ENCODE measurements at regions not wholly inside any gene's neighbourhood (a gene's known extent, or its start where the extent isn't known, plus 50 kb on each side); places are given as distances from the start of the nearest gene placed in this dataset.

GRCh38 chr4:20487446-20487845, 212.8 kb upstream of the PACRGL start:
- Mint-ChIP-seq H3K4me3 (no peak overlapping the region), H3K36me3 (ENCODE audit: insufficient read depth) (no peaks in the 10 kb centered on the region), H3K4me1 (no peaks in the 10 kb centered on the region), H3K27me3 (no peaks in the 10 kb centered on the region), H3K9me3 (peaks cover 6% of the 10 kb centered on the region), H3K27ac (ENCODE audit: low read depth) (no peak overlapping the region)
- ATAC-seq (replicated peaks; ENCODE audit: extremely low read depth, poor library complexity, severe bottlenecking) = no peak
- no peak for DNase-seq (ENCODE audit: low spot score in 2 of 2)

- Mint-ChIP-seq H3K9me3 (peaks cover 6% of the 10 kb centered on the region), H3K27me3 (no peaks in the 10 kb centered on the region), H3K4me1 (no peaks in the 10 kb centered on the region), H3K27ac (ENCODE audit: low read depth) (no peak overlapping the region), H3K36me3 (ENCODE audit: insufficient read depth) (no peaks in the 10 kb centered on the region), H3K4me3 (no peak overlapping the region)
- DNase-seq (ENCODE audit: low spot score in 2 of 2) (no peak), ATAC-seq (replicated peaks; ENCODE audit: extremely low read depth, poor library complexity, severe bottlenecking) (no peak)
These were observed 212.4 kb upstream of the PACRGL start for GRCh38 chr4:20487852-20488251.

- ATAC-seq (replicated peaks; ENCODE audit: extremely low read depth, poor library complexity, severe bottlenecking) (no peak), DNase-seq (ENCODE audit: low spot score in 2 of 2) (no peak)
- Mint-ChIP-seq H3K9me3 (peaks cover 8% of the 10 kb centered on the region), H3K4me1 (no peaks in the 10 kb centered on the region), H3K4me3 (no peak overlapping the region), H3K27ac (ENCODE audit: low read depth) (no peak overlapping the region), H3K36me3 (ENCODE audit: insufficient read depth) (no peaks in the 10 kb centered on the region), H3K27me3 (no peaks in the 10 kb centered on the region)
These were observed 209.5 kb upstream of the PACRGL start for GRCh38 chr4:20490734-20491133.

- no peak overlapping the region for H3K4me3 Mint-ChIP-seq
- no peaks in the 10 kb centered on the region for H3K36me3 Mint-ChIP-seq (ENCODE audit: insufficient read depth)
- H3K27me3 Mint-ChIP-seq = no peaks in the 10 kb centered on the region
- no peaks in the 10 kb centered on the region for H3K4me1 Mint-ChIP-seq
- DNase-seq (ENCODE audit: low spot score in 2 of 2) (no peak), ATAC-seq (replicated peaks; ENCODE audit: extremely low read depth, poor library complexity, severe bottlenecking) (no peak)
- peaks cover 8% of the 10 kb centered on the region for H3K9me3 Mint-ChIP-seq
- no peak overlapping the region for H3K27ac Mint-ChIP-seq (ENCODE audit: low read depth)
These were observed 206.4 kb upstream of the PACRGL start for GRCh38 chr4:20493761-20494353.

GRCh38 chr4:20496068-20496467, 204.2 kb upstream of the PACRGL start:
- no peak overlapping the region for H3K27ac Mint-ChIP-seq (ENCODE audit: low read depth)
- H3K27me3 Mint-ChIP-seq = no peaks in the 10 kb centered on the region
- no peaks in the 10 kb centered on the region for H3K36me3 Mint-ChIP-seq (ENCODE audit: insufficient read depth)
- H3K4me3 Mint-ChIP-seq = no peak overlapping the region
- no peaks in the 10 kb centered on the region for H3K4me1 Mint-ChIP-seq
- DNase-seq (ENCODE audit: low spot score in 2 of 2) (no peak), ATAC-seq (replicated peaks; ENCODE audit: extremely low read depth, poor library complexity, severe bottlenecking) (no peak)
- peaks cover 8% of the 10 kb centered on the region for H3K9me3 Mint-ChIP-seq

- DNase-seq (ENCODE audit: low spot score in 2 of 2) = no peak
- Mint-ChIP-seq H3K4me1 (no peaks in the 10 kb centered on the region), H3K36me3 (ENCODE audit: insufficient read depth) (no peaks in the 10 kb centered on the region), H3K27me3 (no peaks in the 10 kb centered on the region), H3K4me3 (no peak overlapping the region), H3K27ac (ENCODE audit: low read depth) (no peak overlapping the region), H3K9me3 (peaks cover under 1% of the 10 kb centered on the region)
- ATAC-seq (replicated peaks; ENCODE audit: extremely low read depth, poor library complexity, severe bottlenecking) = no peak
These were observed 196.1 kb upstream of the PACRGL start for GRCh38 chr4:20504146-20504545.

- H3K27ac Mint-ChIP-seq (ENCODE audit: low read depth) = no peak overlapping the region
- no peaks in the 10 kb centered on the region for H3K36me3 Mint-ChIP-seq (ENCODE audit: insufficient read depth)
- no peaks in the 10 kb centered on the region for H3K4me1 Mint-ChIP-seq
These were observed 194.3 kb upstream of the PACRGL start for GRCh38 chr4:20505927-20506326.

GRCh38 chr4:20506827-20507226, 193.4 kb upstream of the PACRGL start:
- Mint-ChIP-seq H3K4me3 (no peak overlapping the region), H3K9me3 (peaks cover 4% of the 10 kb centered on the region), H3K4me1 (no peaks in the 10 kb centered on the region), H3K36me3 (ENCODE audit: insufficient read depth) (no peaks in the 10 kb centered on the region), H3K27ac (ENCODE audit: low read depth) (no peak overlapping the region), H3K27me3 (no peaks in the 10 kb centered on the region)
- DNase-seq (ENCODE audit: low spot score in 2 of 2) (no peak), ATAC-seq (replicated peaks; ENCODE audit: extremely low read depth, poor library complexity, severe bottlenecking) (no peak)

More at GRCh38 chr4:20505927-20506326, 194.3 kb upstream of the PACRGL start:
- peaks cover 4% of the 10 kb centered on the region for H3K9me3 Mint-ChIP-seq
- H3K27me3 Mint-ChIP-seq = no peaks in the 10 kb centered on the region
- DNase-seq (ENCODE audit: low spot score in 2 of 2) (no peak), ATAC-seq (replicated peaks; ENCODE audit: extremely low read depth, poor library complexity, severe bottlenecking) (no peak)
- no peak overlapping the region for H3K4me3 Mint-ChIP-seq

- H3K36me3 Mint-ChIP-seq (ENCODE audit: insufficient read depth) = no peaks in the 10 kb centered on the region
- peaks cover 8% of the 10 kb centered on the region for H3K9me3 Mint-ChIP-seq
- H3K4me1 Mint-ChIP-seq = no peaks in the 10 kb centered on the region
- ATAC-seq (replicated peaks; ENCODE audit: extremely low read depth, poor library complexity, severe bottlenecking) (no peak), DNase-seq (ENCODE audit: low spot score in 2 of 2) (no peak)
- H3K27ac Mint-ChIP-seq (ENCODE audit: low read depth) = no peak overlapping the region
- H3K4me3 Mint-ChIP-seq = no peak overlapping the region
- no peaks in the 10 kb centered on the region for H3K27me3 Mint-ChIP-seq
These were observed 190.9 kb upstream of the PACRGL start for GRCh38 chr4:20509315-20509714.

GRCh38 chr4:20512033-20512792, 188.0 kb upstream of the PACRGL start:
- no peak for ATAC-seq (replicated peaks; ENCODE audit: extremely low read depth, poor library complexity, severe bottlenecking)
- H3K36me3 Mint-ChIP-seq (ENCODE audit: insufficient read depth) = no peaks in the 10 kb centered on the region
- no peak overlapping the region for H3K4me3 Mint-ChIP-seq
- no peak overlapping the region for H3K27ac Mint-ChIP-seq (ENCODE audit: low read depth)
- H3K9me3 Mint-ChIP-seq = peaks cover 10% of the 10 kb centered on the region
- H3K27me3 Mint-ChIP-seq = no peaks in the 10 kb centered on the region
- DNase-seq (ENCODE audit: low spot score in 2 of 2) = no peak
- no peaks in the 10 kb centered on the region for H3K4me1 Mint-ChIP-seq

GRCh38 chr4:20512985-20513384, 187.3 kb upstream of the PACRGL start:
- H3K36me3 Mint-ChIP-seq (ENCODE audit: insufficient read depth) = no peaks in the 10 kb centered on the region
- peaks cover 14% of the 10 kb centered on the region for H3K9me3 Mint-ChIP-seq
- no peak overlapping the region for H3K4me3 Mint-ChIP-seq
- H3K27me3 Mint-ChIP-seq = no peaks in the 10 kb centered on the region
- no peaks in the 10 kb centered on the region for H3K4me1 Mint-ChIP-seq
- no peak overlapping the region for H3K27ac Mint-ChIP-seq (ENCODE audit: low read depth)
- ATAC-seq (replicated peaks; ENCODE audit: extremely low read depth, poor library complexity, severe bottlenecking) (no peak), DNase-seq (ENCODE audit: low spot score in 2 of 2) (no peak)

- H3K4me3 Mint-ChIP-seq = no peak overlapping the region
- DNase-seq (ENCODE audit: low spot score in 2 of 2) = no peak
- ATAC-seq (replicated peaks; ENCODE audit: extremely low read depth, poor library complexity, severe bottlenecking) = no peak
- no peaks in the 10 kb centered on the region for H3K36me3 Mint-ChIP-seq (ENCODE audit: insufficient read depth)
- no peaks in the 10 kb centered on the region for H3K4me1 Mint-ChIP-seq
- peaks cover 13% of the 10 kb centered on the region for H3K9me3 Mint-ChIP-seq
- no peaks in the 10 kb centered on the region for H3K27me3 Mint-ChIP-seq
- H3K27ac Mint-ChIP-seq (ENCODE audit: low read depth) = no peak overlapping the region
These were observed 179.4 kb upstream of the PACRGL start for GRCh38 chr4:20520901-20521300.

GRCh38 chr4:20528508-20528907, 171.8 kb upstream of the PACRGL start:
- Mint-ChIP-seq H3K4me3 (no peak overlapping the region), H3K36me3 (ENCODE audit: insufficient read depth) (no peaks in the 10 kb centered on the region), H3K9me3 (no peaks in the 10 kb centered on the region), H3K27ac (ENCODE audit: low read depth) (no peak overlapping the region), H3K27me3 (no peaks in the 10 kb centered on the region), H3K4me1 (no peaks in the 10 kb centered on the region)
- ATAC-seq (replicated peaks; ENCODE audit: extremely low read depth, poor library complexity, severe bottlenecking) = no peak
- DNase-seq (ENCODE audit: low spot score in 2 of 2) = no peak
